ENCODE measurements at regions not wholly inside any gene's neighbourhood (a gene's known extent, or its start where the extent isn't known, plus 50 kb on each side); places are given as distances from the start of the nearest gene placed in this dataset.

DNA sequence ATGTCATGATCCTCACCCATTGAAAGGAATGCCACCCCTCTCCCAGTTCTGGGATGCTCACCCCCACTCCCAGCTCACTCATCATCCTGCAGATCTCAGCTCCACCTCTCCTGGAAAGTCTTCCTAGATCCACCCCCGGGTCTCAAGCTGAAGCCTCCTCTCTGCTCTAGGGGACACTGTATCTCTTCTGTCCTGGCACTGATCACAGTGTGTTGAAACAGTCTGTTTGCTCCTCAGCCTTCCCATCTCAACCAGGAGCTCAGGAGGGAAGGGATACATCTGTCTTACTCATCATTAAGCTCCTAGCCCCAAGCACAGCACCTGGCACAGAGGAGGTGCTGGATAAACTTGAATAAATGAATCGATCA is 80.1 kb downstream of the MRPL14 start:
- DNase-seq (ENCODE audit: extremely low read depth in 1 of 4, low spot score in 3 of 4) (no peak), FAIRE-seq (no peak), ATAC-seq (no peak)
- POLR2A ChIA-PET = interaction anchor here (1.0 to 1.7 kb wide), 2 partner anchors 11 to 20 kb away, joined by 3 to 7 read pairs; no protein-coding TSS in a partner anchor
- Histone ChIP-seq H3K27ac (ENCODE audit: extremely low read depth, low read depth, low read length) (no peak overlapping the region), H3K79me2 (ENCODE audit: control insufficient read depth, insufficient read depth, low read length) (no peaks in the 10 kb centered on the region), H3K9me1 (ENCODE audit: control insufficient read depth, insufficient read depth, low read length) (no peaks in the 10 kb centered on the region), H3K27me3 (ENCODE audit: control insufficient read depth in 2 of 2, insufficient read depth in 2 of 2, low read length in 2 of 2) (no peaks in the 10 kb centered on the region; a peak in 1 of 5 replicates), H3K4me2 (ENCODE audit: insufficient read depth, low read length) (no peak overlapping the region), H4K20me1 (replicated peaks; ENCODE audit: control insufficient read depth, insufficient read depth, low read length) (no peaks in the 10 kb centered on the region), H3K9me3 (replicated peaks; ENCODE audit: control insufficient read depth, insufficient read depth, low read depth, low read length) (peaks cover 1% of the 10 kb centered on the region; the same call in 1 of the 2 replicates), H3K36me3 (ENCODE audit: control insufficient read depth, insufficient read depth, low read length) (no peaks in the 10 kb centered on the region), H3K9ac (ENCODE audit: insufficient read depth in 1 of 2, low read depth in 2 of 2, low read length in 2 of 2) (no peak overlapping the region), H2AFZ (ENCODE audit: low read depth, low read length) (no peak overlapping the region), H3K4me1 (replicated peaks in 1 of 2; ENCODE audit: control insufficient read depth in 2 of 2, insufficient read depth in 2 of 2, low read length in 2 of 2) (peaks cover 35 to 57% of the 10 kb centered on the region in 2 experiments), H3K4me3 (no peak overlapping the region)
- TF ChIP-seq WHSC1 (IDR thresholded peaks at IDR 0.05; ENCODE audit: low read length) = no peak
- TF ChIP-seq NR4A1 (CRISPR knock-in tag; IDR thresholded peaks at IDR 0.05) = no peak
- TF ChIP-seq NR4A1 (tag; IDR thresholded peaks at IDR 0.05) = no peak
- TF ChIP-seq, protein P1, sequence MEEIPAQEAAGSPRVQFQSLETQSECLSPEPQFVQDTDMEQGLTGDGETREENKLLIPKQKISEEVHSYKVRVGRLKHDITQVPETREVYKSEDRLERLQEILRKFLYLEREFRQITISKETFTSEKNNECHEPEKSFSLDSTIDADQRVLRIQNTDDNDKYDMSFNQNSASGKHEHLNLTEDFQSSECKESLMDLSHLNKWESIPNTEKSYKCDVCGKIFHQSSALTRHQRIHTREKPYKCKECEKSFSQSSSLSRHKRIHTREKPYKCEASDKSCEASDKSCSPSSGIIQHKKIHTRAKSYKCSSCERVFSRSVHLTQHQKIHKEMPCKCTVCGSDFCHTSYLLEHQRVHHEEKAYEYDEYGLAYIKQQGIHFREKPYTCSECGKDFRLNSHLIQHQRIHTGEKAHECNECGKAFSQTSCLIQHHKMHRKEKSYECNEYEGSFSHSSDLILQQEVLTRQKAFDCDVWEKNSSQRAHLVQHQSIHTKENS (CRISPR knock-in tag; IDR thresholded peaks at IDR 0.05) = no peak
- TF ChIP-seq TCFL5 (CRISPR knock-in tag; conservative IDR thresholded peaks at IDR 0.05) = no peak
- no peak for TF ChIP-seq ZBTB11 (CRISPR knock-in tag; IDR thresholded peaks at IDR 0.05)
- TF ChIP-seq, protein P2, sequence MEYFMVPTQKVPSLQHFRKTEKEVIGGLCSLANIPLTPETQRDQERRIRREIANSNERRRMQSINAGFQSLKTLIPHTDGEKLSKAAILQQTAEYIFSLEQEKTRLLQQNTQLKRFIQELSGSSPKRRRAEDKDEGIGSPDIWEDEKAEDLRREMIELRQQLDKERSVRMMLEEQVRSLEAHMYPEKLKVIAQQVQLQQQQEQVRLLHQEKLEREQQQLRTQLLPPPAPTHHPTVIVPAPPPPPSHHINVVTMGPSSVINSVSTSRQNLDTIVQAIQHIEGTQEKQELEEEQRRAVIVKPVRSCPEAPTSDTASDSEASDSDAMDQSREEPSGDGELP (CRISPR knock-in tag; IDR thresholded peaks at IDR 0.05; ENCODE audit: borderline replicate concordance) = no peak
- no peak for TF ChIP-seq ZNF384 (IDR thresholded peaks at IDR 0.05; ENCODE audit: low read depth, low read length)
- no peak for TF ChIP-seq GATAD2A (IDR thresholded peaks at IDR 0.05)
- no peak for TF ChIP-seq NCOR1 (IDR thresholded peaks at IDR 0.05)
- WGBS (ENCODE audit: insufficient coverage, low coverage, missing lambda C conversion rate) = 22% methylated on average over 2 of the region's 2 CpGs
- in situ Hi-C loops (cut with MboI) = no loop called here
- CTCF ChIA-PET (ENCODE audit: low intra/inter-chr PET ratio) = no interaction called here
- no TSS peak for BruUV-seq (replicated peaks)
- intact Hi-C loops (cut with micrococcal nuclease) = no loop called here

Data from K562 (cell line).